NCI-H2196 treated with DMSO at 0.1 percent for 48 hours (cell line): ENCODE measurements at regions not wholly inside any gene's neighbourhood (a gene's known extent, or its start where the extent isn't known, plus 50 kb on each side); places are given as distances from the start of the nearest gene placed in this dataset.

ENCODE experiments used
- DNase-seq: peaks from one replicate; lab custom pipeline; 2025; ENCODE audit not compliant: unreplicated experiment; lab: John Stamatoyannopoulos, UW

- no peak for DNase-seq
Measured at GRCh38 chr7:54629771-54630170, 87.6 kb downstream of the VSTM2A start.

GRCh38 chr7:54622696-54623309, 80.6 kb downstream of the VSTM2A start:
- DNase-seq = no peak
